ENCODE measurements at regions not wholly inside any gene's neighbourhood (a gene's known extent, or its start where the extent isn't known, plus 50 kb on each side); places are given as distances from the start of the nearest gene placed in this dataset.

- no peak for DNase-seq (ENCODE audit: low spot score)
- TF ChIP-seq CTCF (conservative IDR thresholded peaks at IDR 0.05; ENCODE audit: low read depth): no peak
- CTCF ChIA-PET: no interaction called here
- POLR2A ChIA-PET (ENCODE audit: low non-redundant PET): no interaction called here
- no peak overlapping the region for H3K27ac ChIP-seq
These were observed 68.3 kb downstream of the ACKR3 start for GRCh38 chr2:236637686-236638569.

GRCh38 chr2:236638707-236639106 lies 69.1 kb downstream of the ACKR3 start:
- POLR2A ChIA-PET (ENCODE audit: low non-redundant PET): no interaction called here
- CTCF ChIA-PET: no interaction called here
- no peak for DNase-seq (ENCODE audit: low spot score)
- no peak for TF ChIP-seq CTCF (conservative IDR thresholded peaks at IDR 0.05; ENCODE audit: low read depth)
- H3K27ac ChIP-seq: no peak overlapping the region

- no peak for TF ChIP-seq CTCF (conservative IDR thresholded peaks at IDR 0.05; ENCODE audit: low read depth)
- CTCF ChIA-PET: interaction anchor here (0.6 kb wide), 1 partner anchor 388 kb away, joined by 3 read pairs; no protein-coding TSS in a partner anchor
- H3K27ac ChIP-seq: no peak overlapping the region
- POLR2A ChIA-PET (ENCODE audit: low non-redundant PET): no interaction called here
- no peak for DNase-seq (ENCODE audit: low spot score)
These were observed 70.0 kb downstream of the ACKR3 start for GRCh38 chr2:236639461-236640235.

GRCh38 chr2:236641051-236641726 lies 71.6 kb downstream of the ACKR3 start:
- POLR2A ChIA-PET (ENCODE audit: low non-redundant PET): no interaction called here
- CTCF ChIA-PET: no interaction called here
- TF ChIP-seq CTCF (conservative IDR thresholded peaks at IDR 0.05; ENCODE audit: low read depth): no peak
- DNase-seq (ENCODE audit: low spot score): no peak
- H3K27ac ChIP-seq: no peak overlapping the region

- ChIA-PET POLR2A (ENCODE audit: low non-redundant PET) (no interaction called here), CTCF (interaction anchor here (0.8 kb wide), 1 partner anchor 46 kb away, joined by 4 read pairs; no protein-coding TSS in a partner anchor)
- TF ChIP-seq CTCF (conservative IDR thresholded peaks at IDR 0.05; ENCODE audit: low read depth): no peak
- H3K27ac ChIP-seq: peak overlapping the region; percentile 95
- DNase-seq (ENCODE audit: low spot score): no peak
These were observed 72.5 kb downstream of the ACKR3 start for GRCh38 chr2:236642125-236642524.
